GM12892 (cell line): ENCODE measurements at regions not wholly inside any gene's neighbourhood (a gene's known extent, or its start where the extent isn't known, plus 50 kb on each side); places are given as distances from the start of the nearest gene placed in this dataset.

ENCODE experiments used
- POLR2A ChIP-seq: IDR thresholded peaks from 2 replicates; pipeline ENCODE4 v1.6.1; 2011; ENCODE audit warnings: low read depth, low read length, control low read depth
- POLR2AphosphoS5 ChIP-seq: IDR thresholded peaks from 2 replicates; pipeline ENCODE4 v1.6.1; 2011; ENCODE audit warnings: low read depth, low read length, control low read depth
- TAF1 ChIP-seq: IDR thresholded peaks from 2 replicates; pipeline ENCODE4 v1.6.1; 2011; ENCODE audit warnings: low read depth, mild to moderate bottlenecking, control low read depth, low read length, borderline replicate concordance

DNA sequence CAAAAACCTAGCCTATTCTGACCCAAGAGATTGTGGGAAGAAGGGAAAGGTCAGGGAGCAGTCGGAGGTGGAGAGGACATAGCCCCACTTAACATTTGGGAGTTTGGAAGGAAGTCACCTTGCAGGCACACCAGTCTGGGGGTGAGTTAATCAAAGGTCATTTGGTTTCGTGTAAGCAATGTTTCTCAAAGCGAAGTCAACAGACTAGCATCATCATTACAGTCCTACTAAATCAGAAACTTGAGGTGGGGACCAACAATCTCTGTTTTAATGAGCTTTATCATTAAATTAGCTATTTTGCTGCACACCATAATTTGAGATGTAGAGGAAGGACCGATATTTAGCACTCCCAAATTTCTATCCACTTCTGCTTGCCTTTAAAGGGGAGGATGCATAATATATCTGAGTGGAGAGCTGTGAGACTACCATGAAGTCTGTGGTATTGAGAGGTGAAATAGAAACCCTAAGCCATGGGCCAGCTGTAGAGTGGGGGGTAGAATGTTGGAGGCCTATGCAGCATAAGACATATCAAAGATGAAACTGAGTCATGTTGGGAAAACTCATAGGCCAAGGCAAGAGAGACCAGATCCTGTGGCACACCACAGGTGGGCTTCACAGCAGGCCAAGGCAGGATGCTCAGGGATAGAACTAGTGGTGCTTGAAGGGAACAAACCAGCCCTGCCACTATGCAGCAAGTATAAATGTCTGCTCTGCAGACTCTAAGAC is 141.7 kb upstream of the ANKFN1 start:
- TF ChIP-seq POLR2A (no peak), POLR2AphosphoS5 (no peak), TAF1 (no peak)
